HG03175 (cell line): ENCODE measurements at regions not wholly inside any gene's neighbourhood (a gene's known extent, or its start where the extent isn't known, plus 50 kb on each side); places are given as distances from the start of the nearest gene placed in this dataset.
"Not testable (repeated sequence)": the region's sequence is repeated elsewhere in the genome, so short reads cannot be mapped to it uniquely, and the experiment has no call there.

Source experiments
- ATAC-seq: cut with Tn5 transposase; IDR thresholded peaks from one replicate; pipeline ENCODE4 v1.9.1; 2021; ENCODE audit warnings: mild to moderate bottlenecking, moderate library complexity; ENCODE audit not compliant: unreplicated experiment

GRCh38 chr3:98644168-98644567 lies 50.8 kb upstream of the CPOX start:
- ATAC-seq = no peak

GRCh38 chr3:98645039-98645438 lies 51.6 kb upstream of the CPOX start:
- ATAC-seq = no peak

- ATAC-seq = no peak
Observed at GRCh38 chr3:98646680-98647079, 53.3 kb upstream of the CPOX start.

GRCh38 chr3:98647197-98647596 lies 53.8 kb upstream of the CPOX start:
- ATAC-seq = no peak

- no peak for ATAC-seq
Observed at GRCh38 chr3:98650971-98651779, 57.8 kb upstream of the CPOX start.

GRCh38 chr3:98651780-98652077 lies 58.3 kb upstream of the CPOX start:
- ATAC-seq = no peak

- no peak for ATAC-seq
Observed at GRCh38 chr3:98655666-98656065, 62.3 kb upstream of the CPOX start.

GRCh38 chr3:98657457-98657856 lies 64.0 kb upstream of the CPOX start:
- ATAC-seq = peak; percentile 87

GRCh38 chr3:98662699-98663098 lies 69.3 kb upstream of the CPOX start:
- no peak for ATAC-seq

- no peak for ATAC-seq
Observed at GRCh38 chr3:98670020-98670419, 76.6 kb upstream of the CPOX start.

- ATAC-seq = no peak
Observed at GRCh38 chr3:98679986-98680385, 83.2 kb upstream of the ST3GAL6 start.

- ATAC-seq = no peak
Observed at GRCh38 chr3:98680723-98681122, 82.4 kb upstream of the ST3GAL6 start.

GRCh38 chr3:98681486-98681885 lies 81.7 kb upstream of the ST3GAL6 start:
- no peak for ATAC-seq

GRCh38 chr3:98682391-98682790 lies 80.7 kb upstream of the ST3GAL6 start:
- ATAC-seq = not testable (repeated sequence)

GRCh38 chr3:98688363-98688762 lies 74.8 kb upstream of the ST3GAL6 start:
- no peak for ATAC-seq

GRCh38 chr3:98690876-98691275 lies 72.3 kb upstream of the ST3GAL6 start:
- ATAC-seq = no peak

- no peak for ATAC-seq
Observed at GRCh38 chr3:98691897-98692296, 71.2 kb upstream of the ST3GAL6 start.

GRCh38 chr3:98692787-98693473 lies 70.2 kb upstream of the ST3GAL6 start:
- ATAC-seq = no peak

GRCh38 chr3:98695796-98696195 lies 67.3 kb upstream of the ST3GAL6 start:
- no peak for ATAC-seq

GRCh38 chr3:98696296-98696695 lies 66.8 kb upstream of the ST3GAL6 start:
- ATAC-seq = not testable (repeated sequence)

GRCh38 chr3:98697225-98697624 lies 65.9 kb upstream of the ST3GAL6 start:
- no peak for ATAC-seq

GRCh38 chr3:98699132-98699531 lies 64.0 kb upstream of the ST3GAL6 start:
- no peak for ATAC-seq
